ENCODE measurements at regions not wholly inside any gene's neighbourhood (a gene's known extent, or its start where the extent isn't known, plus 50 kb on each side); places are given as distances from the start of the nearest gene placed in this dataset.

GRCh38 chr15:62599791-62600777 lies 435.0 kb upstream of the C2CD4B start:
- ATAC-seq = no peak
- intact Hi-C loops (cut with DNase I) = no loop called here
- no peak for DNase-seq

- ATAC-seq (no peak), DNase-seq (no peak)
- intact Hi-C loops (cut with DNase I) = no loop called here
These were observed 436.9 kb upstream of the C2CD4B start for GRCh38 chr15:62601777-62602545.

- DNase-seq = no peak
- peak; percentile 27 to 50 for ATAC-seq
- intact Hi-C loops (cut with DNase I) = no loop called here
These were observed 438.7 kb upstream of the C2CD4B start for GRCh38 chr15:62603742-62604141.

- intact Hi-C loops (cut with DNase I) = no loop called here
- DNase-seq (no peak), ATAC-seq (peak; percentile 13 to 45)
These were observed 437.3 kb upstream of the TPM1 start for GRCh38 chr15:62605282-62605681.

GRCh38 chr15:62606376-62607113 lies 436.0 kb upstream of the TPM1 start:
- ATAC-seq (peak; percentile 17 to 80), DNase-seq (no peak)
- intact Hi-C loops (cut with DNase I) = no loop called here

GRCh38 chr15:62607114-62607462 lies 435.5 kb upstream of the TPM1 start:
- DNase-seq = no peak
- no peak for ATAC-seq
- intact Hi-C loops (cut with DNase I) = no loop called here

GRCh38 chr15:62607643-62608042 lies 434.9 kb upstream of the TPM1 start:
- intact Hi-C loops (cut with DNase I) = no loop called here
- ATAC-seq (no peak), DNase-seq (no peak)

GRCh38 chr15:62608369-62608768 lies 434.2 kb upstream of the TPM1 start:
- intact Hi-C loops (cut with DNase I) = no loop called here
- DNase-seq (no peak), ATAC-seq (no peak)

GRCh38 chr15:62610265-62610869 lies 432.2 kb upstream of the TPM1 start:
- no peak for DNase-seq
- no peak for ATAC-seq
- intact Hi-C loops (cut with DNase I) = no loop called here

GRCh38 chr15:62611002-62611401 lies 431.5 kb upstream of the TPM1 start:
- intact Hi-C loops (cut with DNase I) = no loop called here
- DNase-seq (no peak), ATAC-seq (no peak)

GRCh38 chr15:62612183-62612733 lies 430.3 kb upstream of the TPM1 start:
- DNase-seq (no peak), ATAC-seq (no peak)
- intact Hi-C loops (cut with DNase I) = no loop called here

- intact Hi-C loops (cut with DNase I) = no loop called here
- DNase-seq = no peak
- ATAC-seq = no peak
These were observed 429.8 kb upstream of the TPM1 start for GRCh38 chr15:62612771-62613170.

GRCh38 chr15:62616746-62617145 lies 425.8 kb upstream of the TPM1 start:
- ATAC-seq (no peak), DNase-seq (no peak)
- intact Hi-C loops (cut with DNase I) = no loop called here

- ATAC-seq (no peak), DNase-seq (no peak)
- intact Hi-C loops (cut with DNase I) = no loop called here
These were observed 424.8 kb upstream of the TPM1 start for GRCh38 chr15:62617741-62618140.

- ATAC-seq (peak in 1 of 2 donors; percentile 79), DNase-seq (no peak)
- intact Hi-C loops (cut with DNase I) = no loop called here
These were observed 424.1 kb upstream of the TPM1 start for GRCh38 chr15:62618432-62618831.

- no peak for ATAC-seq
- intact Hi-C loops (cut with DNase I) = no loop called here
- DNase-seq = no peak
These were observed 423.6 kb upstream of the TPM1 start for GRCh38 chr15:62618846-62619504.

- no peak for DNase-seq
- ATAC-seq = peak in 1 of 2 donors; percentile 21
- intact Hi-C loops (cut with DNase I) = no loop called here
These were observed 423.0 kb upstream of the TPM1 start for GRCh38 chr15:62619526-62619925.

- intact Hi-C loops (cut with DNase I) = no loop called here
- DNase-seq (no peak), ATAC-seq (no peak)
These were observed 419.8 kb upstream of the TPM1 start for GRCh38 chr15:62622775-62623174.
